ENCODE measurements at regions not wholly inside any gene's neighbourhood (a gene's known extent, or its start where the extent isn't known, plus 50 kb on each side); places are given as distances from the start of the nearest gene placed in this dataset.

DNA sequence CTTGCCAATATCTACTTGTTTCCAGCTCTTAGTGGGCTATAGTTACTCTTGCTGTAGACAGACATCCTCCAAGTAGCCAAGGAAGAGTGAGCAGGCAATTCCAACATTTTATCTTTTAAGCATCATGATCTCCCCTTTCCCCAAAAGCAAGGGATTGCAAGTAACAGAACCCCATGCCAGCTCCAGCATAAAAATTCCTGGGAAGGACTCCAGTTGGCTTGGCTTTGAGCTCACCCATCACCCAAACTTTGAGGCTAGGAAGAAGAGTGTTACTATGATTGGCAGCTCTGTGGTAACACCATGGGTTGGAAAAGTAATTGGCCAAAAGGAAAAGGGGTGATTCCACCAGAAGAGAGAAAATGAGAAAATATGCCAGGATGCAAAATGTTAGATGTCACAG lies 1086.4 kb upstream of the RBFOX1 start:
- TF ChIP-seq POLR2AphosphoS5 (IDR thresholded peaks at IDR 0.05; ENCODE audit: borderline replicate concordance, low read depth, low read length) (no peak), EZH2 (IDR thresholded peaks at IDR 0.05) (no peak)

Measured in SK-N-MC (cell line).